HS-27A (cell line): ENCODE measurements at regions not wholly inside any gene's neighbourhood (a gene's known extent, or its start where the extent isn't known, plus 50 kb on each side); places are given as distances from the start of the nearest gene placed in this dataset.
"Not testable (repeated sequence)": the region's sequence is repeated elsewhere in the genome, so short reads cannot be mapped to it uniquely, and the experiment has no call there.

Experiments used
- DNase-seq: peaks from one replicate; pipeline ENCODE4 v3.0.0-alpha.2; 2012; ENCODE audit warnings: low read depth, missing footprints

- no peak for DNase-seq
These were observed 233.9 kb downstream of the RFPL4B start for GRCh38 chr6:112581015-112581414.

- no peak for DNase-seq
These were observed 243.2 kb downstream of the RFPL4B start for GRCh38 chr6:112590326-112590725.

- DNase-seq, result no peak
These were observed 244.2 kb downstream of the RFPL4B start for GRCh38 chr6:112591329-112591728.

GRCh38 chr6:112592159-112592558, 245.0 kb downstream of the RFPL4B start:
- no peak for DNase-seq

- DNase-seq, result no peak
These were observed 247.9 kb downstream of the RFPL4B start for GRCh38 chr6:112594886-112595594.

GRCh38 chr6:112595841-112596240, 248.7 kb downstream of the RFPL4B start:
- no peak for DNase-seq

- no peak for DNase-seq
These were observed 250.0 kb downstream of the RFPL4B start for GRCh38 chr6:112597176-112597575.

- DNase-seq, result no peak
These were observed 253.0 kb downstream of the RFPL4B start for GRCh38 chr6:112600168-112600567.

- DNase-seq, result no peak
These were observed 256.6 kb downstream of the RFPL4B start for GRCh38 chr6:112603726-112604125.

- no peak for DNase-seq
These were observed 259.7 kb downstream of the RFPL4B start for GRCh38 chr6:112606656-112607435.

- not testable (repeated sequence) for DNase-seq
These were observed 261.8 kb downstream of the RFPL4B start for GRCh38 chr6:112608925-112609324.

GRCh38 chr6:112613410-112613809, 266.3 kb downstream of the RFPL4B start:
- no peak for DNase-seq

GRCh38 chr6:112618849-112619248, 271.7 kb downstream of the RFPL4B start:
- no peak for DNase-seq

GRCh38 chr6:112620812-112621569, 273.9 kb downstream of the RFPL4B start:
- DNase-seq, result no peak

- no peak for DNase-seq
These were observed 274.9 kb downstream of the RFPL4B start for GRCh38 chr6:112622036-112622435.

GRCh38 chr6:112626468-112627082, 279.4 kb downstream of the RFPL4B start:
- no peak for DNase-seq

GRCh38 chr6:112634376-112634775, 287.2 kb downstream of the RFPL4B start:
- DNase-seq, result no peak

- DNase-seq, result no peak
These were observed 289.6 kb downstream of the RFPL4B start for GRCh38 chr6:112636650-112637262.

- DNase-seq, result peak; percentile 65
These were observed 292.3 kb downstream of the RFPL4B start for GRCh38 chr6:112639391-112639831.

- peak; percentile 83 for DNase-seq
These were observed 293.8 kb downstream of the RFPL4B start for GRCh38 chr6:112640891-112641290.

GRCh38 chr6:112649853-112650252, 302.7 kb downstream of the RFPL4B start:
- DNase-seq, result no peak

- DNase-seq, result no peak
These were observed 304.1 kb downstream of the RFPL4B start for GRCh38 chr6:112651239-112651638.
